Stimulated activated naive CD8-positive, alpha-beta T cell treated with anti-CD3 and anti-CD28 coated beads, Interleukin-15, amount 100 ng/mL, for 72 hours (primary cell): ENCODE measurements at regions not wholly inside any gene's neighbourhood (a gene's known extent, or its start where the extent isn't known, plus 50 kb on each side); places are given as distances from the start of the nearest gene placed in this dataset.
A peak's percentile ranks its signal among the peaks of the same experiment; 100 is the strongest.

ENCODE experiments used
- ATAC-seq: fragments of 150-1000 bp; cut with Tn5 transposase; 2 replicates; pipeline ENCODE4 v1.10.0; 2021; ENCODE audit warnings: mild to moderate bottlenecking, moderate library complexity
- DNase-seq, 2 donors: peaks; one replicate each; pipeline ENCODE4 v3.0.0; 2021 to 2022
- H3K27ac Mint-ChIP-seq, 2 donors: one replicate each; pipeline ENCODE4 v1.8.0; 2022; ENCODE audit warnings: mild to moderate bottlenecking in 2 of 2, mixed read lengths in 2 of 2, moderate library complexity in 2 of 2
- H3K27me3 Mint-ChIP-seq: one replicate; pipeline ENCODE4 v1.8.0; 2022; ENCODE audit warnings: mixed read lengths
- H3K4me1 Mint-ChIP-seq: one replicate; pipeline ENCODE4 v1.8.0; 2022; ENCODE audit warnings: mild to moderate bottlenecking, mixed read lengths
- H3K4me3 Mint-ChIP-seq, 2 donors: one replicate each; pipeline ENCODE4 v1.8.0; 2022; ENCODE audit warnings: mild to moderate bottlenecking in 2 of 2, mixed read lengths in 2 of 2, moderate library complexity in 1 of 2
- H3K9me3 Mint-ChIP-seq, 2 donors: one replicate each; pipeline ENCODE4 v1.8.0; 2022; ENCODE audit warnings: mixed read lengths in 2 of 2

GRCh38 chr18:62442391-62442790 is 80.4 kb upstream of the ZCCHC2 start:
- no peaks in the 10 kb centered on the region for H3K9me3 Mint-ChIP-seq
- ATAC-seq: no peak
- peaks cover 12% of the 10 kb centered on the region for H3K27me3 Mint-ChIP-seq
- no peak overlapping the region for H3K27ac Mint-ChIP-seq
- no peaks in the 10 kb centered on the region for H3K4me1 Mint-ChIP-seq
- DNase-seq: no peak
- no peak overlapping the region for H3K4me3 Mint-ChIP-seq

GRCh38 chr18:62445386-62445917 is 77.4 kb upstream of the ZCCHC2 start:
- ATAC-seq (peak; percentile 68), DNase-seq (no peak)
- Mint-ChIP-seq H3K4me1 (peaks cover 4% of the 10 kb centered on the region), H3K9me3 (no peaks in the 10 kb centered on the region), H3K27me3 (peaks cover 8% of the 10 kb centered on the region), H3K27ac (no peak overlapping the region), H3K4me3 (no peak overlapping the region)

GRCh38 chr18:62446511-62446910 is 76.3 kb upstream of the ZCCHC2 start:
- ATAC-seq (no peak), DNase-seq (no peak)
- H3K27ac Mint-ChIP-seq: no peak overlapping the region
- no peaks in the 10 kb centered on the region for H3K9me3 Mint-ChIP-seq
- no peak overlapping the region for H3K4me3 Mint-ChIP-seq
- peaks cover 14% of the 10 kb centered on the region for H3K4me1 Mint-ChIP-seq
- peaks cover 16% of the 10 kb centered on the region for H3K27me3 Mint-ChIP-seq

GRCh38 chr18:62447652-62448051 is 75.2 kb upstream of the ZCCHC2 start:
- no peak overlapping the region for H3K4me3 Mint-ChIP-seq
- no peak for DNase-seq
- H3K9me3 Mint-ChIP-seq: no peaks in the 10 kb centered on the region
- H3K27me3 Mint-ChIP-seq: peaks cover 16% of the 10 kb centered on the region
- H3K4me1 Mint-ChIP-seq: peaks cover 15% of the 10 kb centered on the region
- no peak for ATAC-seq
- H3K27ac Mint-ChIP-seq: no peak overlapping the region

DNA sequence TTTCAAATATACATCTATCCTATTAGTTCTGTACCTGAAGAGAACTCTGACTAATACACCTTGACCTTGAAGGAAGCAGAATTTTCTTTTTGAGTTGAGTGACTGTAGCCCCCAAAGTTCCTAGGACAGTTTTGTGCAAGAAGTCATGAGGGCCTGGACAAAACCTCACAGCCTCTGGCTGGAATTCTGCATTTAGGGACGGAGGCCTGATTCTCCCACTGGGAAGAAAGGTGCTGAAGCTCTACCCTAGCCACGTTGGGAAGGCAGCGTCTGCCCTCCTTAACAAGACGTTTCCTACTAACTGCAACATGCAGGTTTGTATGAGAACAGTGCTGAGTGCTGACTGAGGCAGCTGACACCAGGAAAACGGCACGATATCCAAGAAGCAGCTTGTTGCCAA is 74.4 kb upstream of the ZCCHC2 start:
- Mint-ChIP-seq H3K27ac (no peak overlapping the region), H3K4me1 (peaks cover 15% of the 10 kb centered on the region), H3K9me3 (no peaks in the 10 kb centered on the region), H3K27me3 (peaks cover 20% of the 10 kb centered on the region), H3K4me3 (no peak overlapping the region)
- ATAC-seq (no peak), DNase-seq (no peak)

GRCh38 chr18:62449490-62450104 is 73.2 kb upstream of the ZCCHC2 start:
- Mint-ChIP-seq H3K27me3 (peaks cover 32% of the 10 kb centered on the region), H3K27ac (no peak overlapping the region), H3K4me1 (peaks cover 20% of the 10 kb centered on the region), H3K4me3 (no peak overlapping the region), H3K9me3 (no peaks in the 10 kb centered on the region)
- no peak for ATAC-seq
- DNase-seq: no peak

- Mint-ChIP-seq H3K9me3 (no peaks in the 10 kb centered on the region), H3K4me1 (peaks cover 20% of the 10 kb centered on the region)
These were observed 72.7 kb upstream of the ZCCHC2 start for GRCh38 chr18:62450175-62450545.

DNA sequence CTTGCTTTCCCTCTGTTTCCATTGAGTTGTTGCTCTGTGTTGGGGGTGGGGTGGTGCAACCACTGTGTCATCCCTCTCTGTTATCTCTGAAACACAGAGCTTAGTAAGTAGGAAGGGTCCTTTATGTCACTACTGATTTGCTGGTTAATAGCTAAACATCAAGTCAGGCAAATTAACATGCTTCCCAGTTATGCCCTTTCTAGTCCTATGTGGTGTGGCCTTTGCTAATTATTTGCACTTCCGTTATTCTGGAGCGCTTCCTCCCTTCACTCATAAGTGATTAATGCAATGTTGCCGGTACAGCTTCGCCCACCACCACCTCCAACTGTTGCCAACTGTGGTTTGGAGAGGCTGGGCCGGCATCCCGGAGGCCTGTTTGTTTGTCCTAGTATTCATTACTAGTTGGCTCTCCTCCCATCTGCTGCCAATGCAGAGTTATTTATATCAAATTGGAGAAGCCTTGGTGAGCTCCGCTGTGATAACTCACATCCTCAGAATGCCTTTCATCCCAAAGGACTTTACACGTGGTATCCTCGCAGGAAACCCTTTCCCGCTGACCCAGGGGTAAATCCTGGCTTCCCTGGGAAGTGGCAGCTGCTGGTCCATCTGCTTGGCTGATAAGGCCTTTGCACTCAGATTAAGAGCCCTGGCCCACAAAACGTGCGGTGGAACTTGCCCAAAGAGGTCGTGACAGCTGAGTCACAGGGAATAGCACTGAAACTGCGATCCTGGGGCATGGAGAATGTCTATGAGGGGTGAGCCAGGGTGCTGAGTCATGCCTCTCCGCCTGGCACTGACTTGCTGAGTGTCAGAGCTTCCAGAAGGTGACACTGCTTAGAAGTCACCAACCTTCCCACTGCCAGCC is 72.0 kb upstream of the ZCCHC2 start:
- ATAC-seq (peak; percentile 29), DNase-seq (no peak)
- H3K4me1 Mint-ChIP-seq: peaks cover 20% of the 10 kb centered on the region
- H3K9me3 Mint-ChIP-seq: no peaks in the 10 kb centered on the region
- H3K27ac Mint-ChIP-seq: peak overlapping the region in 1 of 2 donors; percentile 69
- peaks cover 36% of the 10 kb centered on the region for H3K27me3 Mint-ChIP-seq
- H3K4me3 Mint-ChIP-seq: no peak overlapping the region

More at GRCh38 chr18:62450175-62450545, 72.7 kb upstream of the ZCCHC2 start:
- Mint-ChIP-seq H3K27ac (no peak overlapping the region), H3K27me3 (peaks cover 36% of the 10 kb centered on the region), H3K4me3 (no peak overlapping the region)
- ATAC-seq (no peak), DNase-seq (no peak)

DNA sequence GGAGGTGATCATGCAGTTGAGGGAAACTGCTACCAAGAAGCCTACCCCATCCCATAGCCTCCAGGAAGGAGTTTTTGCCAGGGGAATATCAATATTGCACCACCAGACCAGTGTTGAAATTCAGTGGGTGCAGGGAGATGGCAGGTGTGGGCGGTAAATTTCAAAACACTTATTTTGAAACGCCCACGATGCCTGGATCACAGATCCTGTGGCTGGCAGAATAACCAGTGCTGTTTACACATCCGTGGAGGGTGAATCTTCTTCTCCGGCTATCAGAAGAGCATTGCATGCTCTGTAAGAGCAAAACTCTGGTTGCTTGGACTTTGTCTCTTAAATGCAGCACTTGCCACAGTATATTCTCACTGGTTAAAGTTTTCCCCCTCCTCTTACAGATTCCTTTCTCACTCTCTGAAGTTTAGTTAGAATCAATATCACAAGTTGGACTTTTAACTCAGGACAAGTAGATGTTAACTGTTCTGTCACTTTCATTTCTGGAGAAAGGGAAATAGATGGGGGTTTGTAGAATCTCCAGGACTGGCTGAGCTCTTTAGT is 70.5 kb upstream of the ZCCHC2 start:
- Mint-ChIP-seq H3K9me3 (no peaks in the 10 kb centered on the region), H3K4me3 (no peak overlapping the region), H3K27me3 (peaks cover 36% of the 10 kb centered on the region), H3K27ac (peak overlapping the region in 1 of 2 donors; percentile 9), H3K4me1 (peaks cover 20% of the 10 kb centered on the region)
- ATAC-seq (peak; percentile 78), DNase-seq (peak in 1 of 2 donors; percentile 27)

- H3K4me1 Mint-ChIP-seq: peaks cover 20% of the 10 kb centered on the region
- peaks cover 36% of the 10 kb centered on the region for H3K27me3 Mint-ChIP-seq
- H3K9me3 Mint-ChIP-seq: no peaks in the 10 kb centered on the region
- ATAC-seq (peak; percentile 38), DNase-seq (no peak)
- peak overlapping the region in 1 of 2 donors; percentile 76 for H3K27ac Mint-ChIP-seq
- no peak overlapping the region for H3K4me3 Mint-ChIP-seq
These were observed 69.0 kb upstream of the ZCCHC2 start for GRCh38 chr18:62453864-62454263.

GRCh38 chr18:62454527-62454926 is 68.3 kb upstream of the ZCCHC2 start:
- Mint-ChIP-seq H3K9me3 (no peaks in the 10 kb centered on the region), H3K27me3 (peaks cover 35% of the 10 kb centered on the region), H3K27ac (no peak overlapping the region), H3K4me3 (no peak overlapping the region), H3K4me1 (peaks cover 20% of the 10 kb centered on the region)
- DNase-seq (no peak), ATAC-seq (no peak)

DNA sequence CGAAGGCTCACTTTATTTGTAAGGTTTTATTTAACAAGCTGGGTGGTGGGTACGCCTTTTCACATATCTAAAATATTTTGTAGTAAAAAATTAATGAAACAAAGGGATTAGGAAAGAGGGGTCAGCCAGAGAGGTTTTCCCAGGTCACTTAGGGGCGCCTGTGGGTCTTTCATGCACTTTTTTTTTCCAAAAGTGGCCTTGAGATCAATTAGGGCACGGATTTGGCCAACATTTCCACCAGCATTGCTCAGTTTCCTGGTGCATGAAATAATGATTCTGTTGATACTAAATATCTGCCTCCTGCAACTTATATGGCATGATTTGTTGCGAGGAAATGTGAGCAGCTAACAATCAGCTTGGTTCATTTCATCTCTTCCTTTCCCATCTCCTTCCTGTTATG is 67.6 kb upstream of the ZCCHC2 start:
- no peak overlapping the region for H3K27ac Mint-ChIP-seq
- H3K4me1 Mint-ChIP-seq: peaks cover 18% of the 10 kb centered on the region
- H3K9me3 Mint-ChIP-seq: no peaks in the 10 kb centered on the region
- peaks cover 28% of the 10 kb centered on the region for H3K27me3 Mint-ChIP-seq
- DNase-seq: no peak
- no peak for ATAC-seq
- H3K4me3 Mint-ChIP-seq: no peak overlapping the region

DNA sequence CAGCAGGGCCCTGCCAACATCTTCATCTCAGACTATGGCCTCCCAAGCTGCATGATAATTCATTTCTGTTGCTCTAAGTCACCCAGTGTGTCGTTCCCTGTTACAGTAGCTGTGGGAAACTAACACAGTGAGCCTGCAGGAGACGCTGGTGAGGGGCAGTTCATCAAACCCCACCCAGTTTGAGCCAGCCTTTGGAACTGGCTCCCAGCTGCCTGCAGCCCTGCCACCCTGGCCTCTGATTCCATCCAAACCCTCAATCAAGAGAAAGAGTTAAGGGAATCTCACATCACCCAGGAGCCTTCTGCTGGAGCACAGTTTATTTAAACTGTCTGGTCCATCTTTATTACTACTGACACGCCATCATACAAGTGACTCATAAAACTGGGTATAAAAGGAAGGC is 64.9 kb upstream of the ZCCHC2 start:
- peaks cover 4% of the 10 kb centered on the region for H3K4me1 Mint-ChIP-seq
- H3K27me3 Mint-ChIP-seq: peaks cover 19% of the 10 kb centered on the region
- no peak for ATAC-seq

DNA sequence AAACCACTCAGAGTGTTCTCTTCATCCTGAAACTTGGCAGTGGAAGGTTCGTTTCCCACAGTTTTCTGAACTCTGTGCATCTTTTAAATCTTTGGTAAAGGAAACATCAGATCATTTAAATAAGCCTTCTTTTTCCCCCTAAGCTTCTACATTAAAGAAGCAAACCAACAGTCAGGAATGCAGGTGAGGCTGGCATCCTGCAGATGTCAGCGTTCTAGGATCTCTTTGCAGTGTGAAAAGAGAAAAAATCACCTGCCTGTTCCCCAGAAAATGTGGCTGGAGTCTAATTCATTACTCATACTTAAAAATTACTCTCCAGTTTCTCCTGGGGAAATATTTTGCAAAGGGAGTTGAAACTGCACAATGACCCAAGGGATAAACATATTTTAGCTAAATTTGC is 64.5 kb upstream of the ZCCHC2 start:
- H3K27ac Mint-ChIP-seq: no peak overlapping the region
- H3K27me3 Mint-ChIP-seq: peaks cover 16% of the 10 kb centered on the region
- H3K9me3 Mint-ChIP-seq: no peaks in the 10 kb centered on the region
- H3K4me1 Mint-ChIP-seq: peaks cover 4% of the 10 kb centered on the region
- H3K4me3 Mint-ChIP-seq: no peak overlapping the region
- no peak for ATAC-seq
- no peak for DNase-seq

More for the DNA sequence above, 64.9 kb upstream of the ZCCHC2 start:
- no peak for DNase-seq
- Mint-ChIP-seq H3K9me3 (no peaks in the 10 kb centered on the region), H3K4me3 (no peak overlapping the region), H3K27ac (no peak overlapping the region)

- Mint-ChIP-seq H3K4me3 (no peak overlapping the region), H3K4me1 (peaks cover 1% of the 10 kb centered on the region), H3K9me3 (no peaks in the 10 kb centered on the region), H3K27ac (no peak overlapping the region), H3K27me3 (peaks cover 9% of the 10 kb centered on the region)
- ATAC-seq (no peak), DNase-seq (no peak)
These were observed 63.7 kb upstream of the ZCCHC2 start for GRCh38 chr18:62458868-62459716.
